ENCODE measurements at regions not wholly inside any gene's neighbourhood (a gene's known extent, or its start where the extent isn't known, plus 50 kb on each side); places are given as distances from the start of the nearest gene placed in this dataset.
A peak's percentile ranks its signal among the peaks of the same experiment; 100 is the strongest.

DNA sequence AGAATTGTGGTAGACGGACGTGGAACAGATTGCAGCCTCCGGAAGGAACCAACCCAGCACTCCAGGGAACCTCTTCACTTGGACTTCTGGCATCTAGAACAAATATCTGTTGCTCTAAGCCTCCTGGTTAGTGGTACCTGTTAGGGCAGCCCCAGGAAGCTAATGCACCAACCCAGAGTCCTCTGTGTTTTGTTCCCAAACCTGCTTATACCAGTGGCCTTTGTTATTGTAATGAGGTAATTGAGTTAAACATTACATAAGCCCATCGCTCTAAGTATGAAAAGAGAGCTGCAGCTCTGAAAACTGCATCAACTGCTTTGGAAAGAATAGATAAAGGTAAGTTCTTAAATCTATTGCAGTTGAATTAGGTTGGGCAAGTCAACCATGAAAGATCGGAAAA lies 516.7 kb downstream of the NPHP4 start:
- H3K27me3 ChIP-seq: peaks cover 39% of the 10 kb centered on the region
- no peak for DNase-seq
- no peak overlapping the region for H3K27ac ChIP-seq
- H3K4me3 ChIP-seq: no peak overlapping the region
- no peaks in the 10 kb centered on the region for H3K9me3 ChIP-seq (replicated peaks)
- no peaks in the 10 kb centered on the region for H3K36me3 ChIP-seq
- no peaks in the 10 kb centered on the region for H3K4me1 ChIP-seq

- Histone ChIP-seq H3K4me1 (no peaks in the 10 kb centered on the region), H3K27ac (no peak overlapping the region), H3K9me3 (replicated peaks) (no peaks in the 10 kb centered on the region), H3K27me3 (peaks cover 24% of the 10 kb centered on the region; the same call in 1 of the 2 replicates), H3K4me3 (no peak overlapping the region), H3K36me3 (no peaks in the 10 kb centered on the region)
- no peak for DNase-seq
Observed at GRCh38 chr1:5473268-5473667, 519.0 kb downstream of the NPHP4 start.

GRCh38 chr1:5466487-5466886 lies 525.7 kb downstream of the NPHP4 start:
- Histone ChIP-seq H3K27ac (no peak overlapping the region), H3K4me1 (no peaks in the 10 kb centered on the region), H3K9me3 (replicated peaks) (no peaks in the 10 kb centered on the region), H3K36me3 (no peaks in the 10 kb centered on the region), H3K27me3 (peaks cover 9% of the 10 kb centered on the region; the same call in 1 of the 2 replicates), H3K4me3 (no peak overlapping the region)
- no peak for DNase-seq

GRCh38 chr1:5465281-5465711 lies 526.9 kb downstream of the NPHP4 start:
- no peak overlapping the region for H3K27ac ChIP-seq
- no peaks in the 10 kb centered on the region for H3K4me1 ChIP-seq
- peaks cover 9% of the 10 kb centered on the region; the same call in 1 of the 2 replicates for H3K27me3 ChIP-seq
- H3K4me3 ChIP-seq: no peak overlapping the region
- no peaks in the 10 kb centered on the region for H3K36me3 ChIP-seq
- no peak for DNase-seq
- H3K9me3 ChIP-seq (replicated peaks): no peaks in the 10 kb centered on the region

DNA sequence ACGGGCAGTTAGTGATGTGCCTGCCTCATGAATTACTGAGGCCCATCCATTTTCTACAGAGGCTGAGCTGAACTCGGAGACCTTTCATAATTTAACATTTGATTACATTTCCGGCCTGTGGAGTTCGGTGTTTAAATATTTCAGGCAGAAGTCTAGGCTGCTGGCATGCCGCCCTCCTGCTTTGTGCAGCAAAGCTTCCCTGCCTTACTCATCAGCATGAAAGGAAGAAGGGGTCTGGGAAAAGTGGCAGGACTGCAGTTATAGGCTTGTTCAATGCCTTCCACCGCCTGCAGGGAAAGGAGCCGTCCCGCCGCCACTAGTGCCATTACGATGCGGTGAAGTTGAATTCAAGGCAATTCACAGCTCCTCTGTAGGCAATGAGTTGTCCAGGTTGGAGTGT lies 527.9 kb downstream of the NPHP4 start:
- Histone ChIP-seq H3K36me3 (no peaks in the 10 kb centered on the region), H3K4me1 (no peaks in the 10 kb centered on the region), H3K27ac (no peak overlapping the region), H3K27me3 (peaks cover 9% of the 10 kb centered on the region; the same call in 1 of the 2 replicates), H3K9me3 (replicated peaks) (no peaks in the 10 kb centered on the region), H3K4me3 (no peak overlapping the region)
- DNase-seq: no peak

GRCh38 chr1:5460974-5461373 lies 531.3 kb downstream of the NPHP4 start:
- no peak for DNase-seq
- Histone ChIP-seq H3K4me3 (no peak overlapping the region), H3K27me3 (peaks cover 14% of the 10 kb centered on the region; the same call in 1 of the 2 replicates), H3K27ac (no peak overlapping the region), H3K9me3 (replicated peaks) (no peaks in the 10 kb centered on the region), H3K4me1 (no peaks in the 10 kb centered on the region), H3K36me3 (no peaks in the 10 kb centered on the region)

GRCh38 chr1:5459839-5460610 lies 532.2 kb downstream of the NPHP4 start:
- peaks cover 15% of the 10 kb centered on the region; the same call in 1 of the 2 replicates for H3K27me3 ChIP-seq
- no peak overlapping the region for H3K27ac ChIP-seq
- no peaks in the 10 kb centered on the region for H3K4me1 ChIP-seq
- no peak for DNase-seq
- H3K9me3 ChIP-seq (replicated peaks): no peaks in the 10 kb centered on the region
- no peaks in the 10 kb centered on the region for H3K36me3 ChIP-seq
- no peak overlapping the region for H3K4me3 ChIP-seq

DNA sequence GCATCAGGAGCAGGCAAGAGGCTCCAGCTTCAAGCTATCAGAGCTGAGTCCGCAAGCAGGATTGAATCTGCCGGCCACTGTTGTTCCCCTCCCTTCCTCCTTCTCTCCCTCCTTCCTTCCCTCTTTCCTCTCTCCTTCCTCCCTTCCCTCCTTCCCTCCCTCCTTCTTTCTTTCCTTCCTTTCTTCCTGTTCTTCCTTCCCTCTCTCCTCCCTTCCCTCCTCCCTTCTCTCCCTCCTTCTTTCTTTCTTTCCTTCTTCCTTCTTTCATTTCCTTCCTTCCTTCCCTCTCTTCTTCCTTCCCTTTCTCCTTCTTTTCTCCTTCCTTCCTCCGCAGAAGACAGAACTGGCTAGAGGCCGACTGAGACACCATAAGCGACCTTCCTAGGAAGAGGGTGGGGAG lies 534.0 kb downstream of the NPHP4 start:
- Histone ChIP-seq H3K4me1 (no peaks in the 10 kb centered on the region), H3K36me3 (no peaks in the 10 kb centered on the region), H3K9me3 (replicated peaks) (no peaks in the 10 kb centered on the region), H3K4me3 (no peak overlapping the region), H3K27me3 (peaks cover 9% of the 10 kb centered on the region; the same call in 1 of the 2 replicates), H3K27ac (no peak overlapping the region)
- DNase-seq: no peak

DNA sequence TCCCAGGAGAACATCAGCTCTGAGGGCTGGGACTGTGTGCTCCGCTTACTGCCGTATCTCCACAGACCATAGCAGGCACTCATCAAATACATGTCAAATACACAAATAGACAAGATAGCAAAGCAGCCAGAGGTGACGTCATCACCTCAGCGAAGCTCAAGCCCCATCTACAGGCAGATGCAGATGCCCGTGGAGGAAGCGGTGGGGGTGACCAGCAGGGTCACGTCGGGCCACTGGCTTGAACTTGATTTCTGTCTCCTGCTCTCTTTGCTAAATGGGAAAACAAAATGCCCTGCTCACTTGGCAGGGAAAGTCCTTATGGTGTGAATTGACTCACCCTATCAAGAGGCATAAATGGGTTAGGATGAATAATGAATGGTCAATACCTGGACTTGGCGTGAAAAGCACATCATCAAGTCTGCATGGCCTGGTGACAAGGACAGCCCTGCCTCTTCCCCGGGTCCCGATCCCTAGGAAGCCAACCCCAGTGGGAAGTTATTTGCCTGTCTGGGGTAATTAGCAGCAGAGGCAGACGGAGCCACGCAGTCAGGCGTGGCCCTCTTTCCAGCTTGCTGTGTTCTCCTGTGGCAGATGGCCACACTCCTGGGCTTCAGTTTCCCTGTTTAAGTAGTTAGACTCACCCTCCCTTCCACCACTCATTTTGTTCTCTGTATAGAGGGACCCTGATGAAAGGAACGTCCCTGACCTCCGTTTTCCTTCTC lies 536.0 kb downstream of the NPHP4 start:
- peak in 1 of 2 experiments; percentile 4 for DNase-seq
- Histone ChIP-seq H3K4me3 (no peak overlapping the region), H3K27ac (no peak overlapping the region), H3K27me3 (peaks cover 18% of the 10 kb centered on the region), H3K9me3 (replicated peaks) (no peaks in the 10 kb centered on the region), H3K36me3 (no peaks in the 10 kb centered on the region), H3K4me1 (no peaks in the 10 kb centered on the region)

GRCh38 chr1:5455651-5456050 lies 536.6 kb downstream of the NPHP4 start:
- no peak for DNase-seq
- H3K9me3 ChIP-seq (replicated peaks): no peaks in the 10 kb centered on the region
- H3K36me3 ChIP-seq: no peaks in the 10 kb centered on the region
- H3K27me3 ChIP-seq: peaks cover 24% of the 10 kb centered on the region
- H3K27ac ChIP-seq: no peak overlapping the region
- no peak overlapping the region for H3K4me3 ChIP-seq
- H3K4me1 ChIP-seq: no peaks in the 10 kb centered on the region

GRCh38 chr1:5455056-5455455 lies 537.2 kb downstream of the NPHP4 start:
- DNase-seq: no peak
- peaks cover 26% of the 10 kb centered on the region for H3K27me3 ChIP-seq
- H3K9me3 ChIP-seq (replicated peaks): no peaks in the 10 kb centered on the region
- no peak overlapping the region for H3K4me3 ChIP-seq
- H3K27ac ChIP-seq: no peak overlapping the region
- no peaks in the 10 kb centered on the region for H3K36me3 ChIP-seq
- no peaks in the 10 kb centered on the region for H3K4me1 ChIP-seq

DNA sequence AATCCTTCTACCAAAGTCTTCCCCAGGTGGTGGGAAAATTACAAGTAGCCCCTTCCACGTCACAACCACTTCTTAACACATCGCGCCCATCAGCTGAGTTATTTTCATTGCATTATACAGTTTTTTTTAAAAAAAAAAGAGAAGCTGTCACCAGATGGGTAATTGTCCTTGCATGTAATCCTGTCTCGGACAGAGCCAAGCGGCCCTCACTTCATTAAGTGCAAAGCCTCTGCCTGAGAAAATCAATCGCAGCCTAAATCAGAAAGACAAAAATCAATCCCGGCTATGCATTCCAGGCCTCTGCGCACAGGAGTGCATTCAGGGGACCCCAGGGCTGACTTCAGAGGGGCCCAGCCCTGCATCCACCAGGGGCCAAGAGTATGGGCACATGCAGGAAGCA lies 538.9 kb downstream of the NPHP4 start:
- peaks cover 23% of the 10 kb centered on the region for H3K27me3 ChIP-seq
- no peak overlapping the region for H3K4me3 ChIP-seq
- H3K27ac ChIP-seq: no peak overlapping the region
- H3K4me1 ChIP-seq: no peaks in the 10 kb centered on the region
- no peak for DNase-seq
- H3K9me3 ChIP-seq (replicated peaks): no peaks in the 10 kb centered on the region
- no peaks in the 10 kb centered on the region for H3K36me3 ChIP-seq

DNA sequence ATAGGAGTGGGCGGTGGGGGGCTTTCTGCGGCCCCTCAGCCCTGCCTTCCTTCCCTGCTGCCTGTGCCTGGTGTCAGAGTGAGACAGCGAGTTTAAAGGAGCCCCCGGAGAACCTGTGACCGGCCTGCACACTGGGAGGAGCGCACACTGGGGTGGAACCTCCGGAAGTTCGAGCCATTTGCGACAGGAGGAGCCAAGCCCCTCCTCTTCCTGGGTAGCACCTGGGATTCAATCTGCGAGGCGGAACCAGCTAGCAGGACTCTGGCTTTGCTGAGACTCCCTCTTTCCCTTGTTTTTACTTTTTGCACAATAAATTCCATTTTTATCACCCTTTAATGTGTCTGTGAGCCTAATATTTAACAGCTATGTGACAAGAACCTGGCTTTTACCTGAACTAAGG lies 540.6 kb downstream of the NPHP4 start:
- DNase-seq: no peak
- no peaks in the 10 kb centered on the region for H3K4me1 ChIP-seq
- no peak overlapping the region for H3K27ac ChIP-seq
- H3K27me3 ChIP-seq: peaks cover 19% of the 10 kb centered on the region
- no peak overlapping the region for H3K4me3 ChIP-seq
- H3K9me3 ChIP-seq (replicated peaks): no peaks in the 10 kb centered on the region
- no peaks in the 10 kb centered on the region for H3K36me3 ChIP-seq

DNA sequence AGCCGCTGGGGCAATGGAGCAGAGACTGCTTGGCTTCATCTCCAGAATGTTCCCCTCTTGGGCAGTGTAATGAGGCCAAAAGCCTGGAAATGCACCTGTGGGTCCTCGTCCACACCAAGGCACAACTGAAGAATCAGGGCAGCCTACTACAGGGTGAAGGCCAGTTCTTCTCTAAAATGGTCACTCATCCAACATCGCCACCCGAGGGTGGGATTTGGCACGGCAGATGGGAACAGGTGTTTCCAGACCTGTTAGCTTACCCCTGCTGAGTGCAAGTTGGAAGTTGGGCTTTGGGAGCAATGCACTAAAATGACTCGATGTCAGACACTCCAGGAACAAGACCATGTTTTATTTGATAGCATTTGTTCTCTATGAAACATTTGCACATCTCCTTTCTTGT lies 543.7 kb downstream of the NPHP4 start:
- Histone ChIP-seq H3K4me3 (no peak overlapping the region), H3K36me3 (no peaks in the 10 kb centered on the region), H3K27ac (no peak overlapping the region), H3K9me3 (replicated peaks) (no peaks in the 10 kb centered on the region), H3K27me3 (peaks cover 19% of the 10 kb centered on the region), H3K4me1 (no peaks in the 10 kb centered on the region)
- DNase-seq: no peak

DNA sequence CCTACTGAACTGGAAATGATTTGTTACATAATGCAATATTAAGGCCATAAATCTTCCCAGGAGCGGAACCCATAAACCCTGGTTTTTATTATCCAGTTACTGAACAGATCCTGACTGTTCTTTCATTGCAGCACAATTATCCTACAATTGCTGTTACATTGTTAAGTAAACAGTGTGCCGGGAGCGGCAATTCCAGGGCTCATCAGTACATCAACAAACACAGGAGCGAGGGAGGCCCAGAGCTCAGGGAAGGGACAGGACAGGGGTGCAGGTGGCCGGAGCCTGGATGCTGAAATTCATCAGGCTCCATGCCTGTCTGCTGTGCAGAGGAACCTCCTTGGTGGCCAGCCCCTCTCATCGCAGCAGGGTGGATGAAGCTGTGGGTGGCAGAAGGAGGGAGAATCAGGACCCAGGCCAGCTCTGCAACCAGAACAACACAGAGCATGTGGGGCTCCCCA lies 544.7 kb downstream of the NPHP4 start:
- no peak overlapping the region for H3K4me3 ChIP-seq

More for the DNA sequence above, 544.7 kb downstream of the NPHP4 start:
- peaks cover 25% of the 10 kb centered on the region for H3K27me3 ChIP-seq
- H3K36me3 ChIP-seq: no peaks in the 10 kb centered on the region
- no peaks in the 10 kb centered on the region for H3K9me3 ChIP-seq (replicated peaks)
- no peak overlapping the region for H3K27ac ChIP-seq
- no peaks in the 10 kb centered on the region for H3K4me1 ChIP-seq
- DNase-seq: no peak
